ENCODE measurements at regions not wholly inside any gene's neighbourhood (a gene's known extent, or its start where the extent isn't known, plus 50 kb on each side); places are given as distances from the start of the nearest gene placed in this dataset.
A peak's percentile ranks its signal among the peaks of the same experiment; 100 is the strongest.

- H3K9me3 ChIP-seq, result no peaks in the 10 kb centered on the region
- DNase-seq (peak in 2 of 4 donors; percentile 17 to 37), ATAC-seq (no peak)
- H3K4me3 ChIP-seq, result no peak overlapping the region
- no peak for TF ChIP-seq CTCF (IDR thresholded peaks at IDR 0.05)
- intact Hi-C loops (cut with DNase I), result no loop called here
- no peaks in the 10 kb centered on the region for H3K4me1 ChIP-seq
- H3K27me3 ChIP-seq, result peaks cover 0 to 27% of the 10 kb centered on the region in 2 donors
- no peaks in the 10 kb centered on the region for H3K36me3 ChIP-seq
- H3K27ac ChIP-seq, result no peak overlapping the region
These were observed 161.7 kb upstream of the RTL1 start for GRCh38 chr14:101065246-101065645.

- H3K9me3 ChIP-seq, result no peaks in the 10 kb centered on the region
- H3K4me1 ChIP-seq, result no peaks in the 10 kb centered on the region
- no peak for ATAC-seq
- no peaks in the 10 kb centered on the region for H3K36me3 ChIP-seq
- intact Hi-C loops (cut with DNase I), result no loop called here
- H3K27ac ChIP-seq, result no peak overlapping the region
- no peak overlapping the region for H3K4me3 ChIP-seq
- H3K27me3 ChIP-seq, result peaks cover 0 to 32% of the 10 kb centered on the region in 2 donors
- TF ChIP-seq CTCF (IDR thresholded peaks at IDR 0.05), result no peak
- peak in 2 of 4 donors; percentile 26 to 57 for DNase-seq
These were observed 162.5 kb upstream of the RTL1 start for GRCh38 chr14:101065696-101066694.

- DNase-seq (peak in 2 of 4 donors; percentile 18 to 47), ATAC-seq (no peak)
- TF ChIP-seq CTCF (IDR thresholded peaks at IDR 0.05), result no peak
- Histone ChIP-seq H3K27ac (no peak overlapping the region), H3K4me1 (no peaks in the 10 kb centered on the region), H3K9me3 (no peaks in the 10 kb centered on the region), H3K4me3 (no peak overlapping the region), H3K27me3 (peaks cover 0 to 35% of the 10 kb centered on the region in 2 donors), H3K36me3 (no peaks in the 10 kb centered on the region)
- intact Hi-C loops (cut with DNase I), result no loop called here
These were observed 163.4 kb upstream of the RTL1 start for GRCh38 chr14:101066826-101067510.

GRCh38 chr14:101068313-101069227 lies 165.0 kb upstream of the RTL1 start:
- no peaks in the 10 kb centered on the region for H3K4me1 ChIP-seq
- no peaks in the 10 kb centered on the region for H3K36me3 ChIP-seq
- peak in 2 of 4 donors; percentile 8 to 61 for DNase-seq
- H3K9me3 ChIP-seq, result no peaks in the 10 kb centered on the region
- no peak overlapping the region for H3K4me3 ChIP-seq
- peaks cover 0 to 51% of the 10 kb centered on the region in 2 donors for H3K27me3 ChIP-seq
- intact Hi-C loops (cut with DNase I), result no loop called here
- ATAC-seq, result no peak
- no peak for TF ChIP-seq CTCF (IDR thresholded peaks at IDR 0.05)
- no peak overlapping the region for H3K27ac ChIP-seq

Data from left lung (tissue), 4 donors.